Cerebellar nuclear complex (tissue), 1 donor: ENCODE measurements at regions not wholly inside any gene's neighbourhood (a gene's known extent, or its start where the extent isn't known, plus 50 kb on each side); places are given as distances from the start of the nearest gene placed in this dataset.
A peak's percentile ranks its signal among the peaks of the same experiment; 100 is the strongest.
"Not testable (repeated sequence)": the region's sequence is repeated elsewhere in the genome, so short reads cannot be mapped to it uniquely, and the experiment has no call there.

Source experiments
- DNase-seq, 2 experiments: peaks; one replicate each; lab custom pipeline; 2025; lab: John Stamatoyannopoulos, UW

- not testable (repeated sequence) for DNase-seq
These were observed 235.9 kb upstream of the NSMCE3 start for GRCh38 chr15:29505535-29505934.

GRCh38 chr15:29490747-29491471 lies 221.3 kb upstream of the NSMCE3 start:
- no peak for DNase-seq

GRCh38 chr15:29480949-29481348 lies 211.3 kb upstream of the NSMCE3 start:
- no peak for DNase-seq

- no peak for DNase-seq
These were observed 210.7 kb upstream of the NSMCE3 start for GRCh38 chr15:29480278-29480677.

- DNase-seq, result no peak
These were observed 207.6 kb upstream of the NSMCE3 start for GRCh38 chr15:29477256-29477655.

- no peak for DNase-seq
These were observed 207.0 kb upstream of the NSMCE3 start for GRCh38 chr15:29476503-29477080.

GRCh38 chr15:29475096-29475495 lies 205.5 kb upstream of the NSMCE3 start:
- no peak for DNase-seq

- DNase-seq, result no peak
These were observed 204.0 kb upstream of the NSMCE3 start for GRCh38 chr15:29473621-29474105.

GRCh38 chr15:29472901-29473445 lies 203.4 kb upstream of the NSMCE3 start:
- DNase-seq, result no peak

GRCh38 chr15:29471757-29472156 lies 202.1 kb upstream of the NSMCE3 start:
- no peak for DNase-seq

- DNase-seq, result no peak
These were observed 201.7 kb upstream of the NSMCE3 start for GRCh38 chr15:29471306-29471705.

GRCh38 chr15:29470794-29471193 lies 201.2 kb upstream of the NSMCE3 start:
- DNase-seq, result no peak

GRCh38 chr15:29470311-29470710 lies 200.7 kb upstream of the NSMCE3 start:
- no peak for DNase-seq

- DNase-seq, result no peak
These were observed 199.3 kb upstream of the NSMCE3 start for GRCh38 chr15:29468899-29469298.

- no peak for DNase-seq
These were observed 197.5 kb upstream of the NSMCE3 start for GRCh38 chr15:29467091-29467490.

GRCh38 chr15:29466292-29466691 lies 196.7 kb upstream of the NSMCE3 start:
- DNase-seq, result no peak

GRCh38 chr15:29465816-29466215 lies 196.2 kb upstream of the NSMCE3 start:
- peak in 1 of 2 experiments; percentile 53 for DNase-seq

- no peak for DNase-seq
These were observed 195.6 kb upstream of the NSMCE3 start for GRCh38 chr15:29465196-29465595.

- no peak for DNase-seq
These were observed 192.3 kb upstream of the NSMCE3 start for GRCh38 chr15:29461877-29462276.

GRCh38 chr15:29458361-29458760 lies 188.7 kb upstream of the NSMCE3 start:
- no peak for DNase-seq

GRCh38 chr15:29457729-29458128 lies 188.1 kb upstream of the NSMCE3 start:
- no peak for DNase-seq

- DNase-seq, result no peak
These were observed 187.3 kb upstream of the NSMCE3 start for GRCh38 chr15:29456964-29457363.

- DNase-seq, result no peak
These were observed 186.6 kb upstream of the NSMCE3 start for GRCh38 chr15:29456255-29456654.
